ENCODE measurements at regions not wholly inside any gene's neighbourhood (a gene's known extent, or its start where the extent isn't known, plus 50 kb on each side); places are given as distances from the start of the nearest gene placed in this dataset.

GRCh38 chr10:3901370-3901769, 116.4 kb upstream of the KLF6 start:
- Histone ChIP-seq H3K4me2 (ENCODE audit: insufficient read depth, insufficient read length, low read length) (no peak overlapping the region), H2BK15ac (ENCODE audit: low read depth, low read length) (no peak overlapping the region), H3T11ph (ENCODE audit: low read length) (no peak overlapping the region), H3K23me2 (ENCODE audit: insufficient read length, low read depth, low read length, poor library complexity, severe bottlenecking) (no peaks in the 10 kb centered on the region), H3K79me1 (ENCODE audit: insufficient read depth, low read depth, low read length, poor library complexity, severe bottlenecking) (no peaks in the 10 kb centered on the region), H3K27me3 (ENCODE audit: insufficient read depth, low read length) (no peaks in the 10 kb centered on the region), H3K9me3 (ENCODE audit: control insufficient read depth, low read depth, low read length) (no peaks in the 10 kb centered on the region), H3K4ac (ENCODE audit: low read depth, low read length) (no peak overlapping the region), H2BK12ac (ENCODE audit: insufficient read length, low read depth, low read length) (no peak overlapping the region), H3K23ac (ENCODE audit: insufficient read length, low read depth, low read length) (no peak overlapping the region), H2AK5ac (ENCODE audit: insufficient read length, low read length) (no peak overlapping the region), H4K20me1 (ENCODE audit: control insufficient read depth, insufficient read depth, insufficient read length) (no peaks in the 10 kb centered on the region), H3K4me1 (ENCODE audit: insufficient read depth, low read length) (no peaks in the 10 kb centered on the region), H3K9ac (ENCODE audit: extremely low read depth, insufficient read length, low read length) (no peak overlapping the region), H3K56ac (ENCODE audit: insufficient read length, low read depth, low read length) (no peak overlapping the region), H3K79me2 (ENCODE audit: insufficient read depth, low read length) (no peaks in the 10 kb centered on the region), H3K18ac (ENCODE audit: insufficient read length, low read depth, low read length) (no peak overlapping the region), H2BK120ac (ENCODE audit: low read depth, low read length, poor library complexity, severe bottlenecking) (no peak overlapping the region), H3K27ac (ENCODE audit: insufficient read length, low read depth, low read length) (no peak overlapping the region), H2BK5ac (ENCODE audit: insufficient read length, low read length) (no peak overlapping the region), H4K5ac (ENCODE audit: insufficient read length, low read depth, low read length) (no peak overlapping the region), H4K8ac (replicated peaks; ENCODE audit: insufficient read length, low read depth, low read length) (no peak overlapping the region), H2BK20ac (ENCODE audit: low read depth, low read length, poor library complexity, severe bottlenecking) (no peak overlapping the region), H3K14ac (ENCODE audit: insufficient read depth, low read length) (no peak overlapping the region), H2AFZ (ENCODE audit: low read length) (no peak overlapping the region), H4K91ac (ENCODE audit: insufficient read length, low read depth, low read length) (no peak overlapping the region)
- no peak overlapping the region for H3K4me3 Mint-ChIP-seq
- no peak overlapping the region for H3K27ac Mint-ChIP-seq
- H3K4me1 Mint-ChIP-seq, result peaks cover under 1 to 4% of the 10 kb centered on the region in 2 experiments; a peak in 3 of 4 replicates
- no peak for DNase-seq
- no CpG with 5 or more reads among the region's 2 CpGs for WGBS (ENCODE audit: extremely low coverage, insufficient read length, low lambda C conversion rate)
- no peaks in the 10 kb centered on the region; the same call in none of the 2 replicates for H3K27me3 Mint-ChIP-seq (ENCODE audit: low read depth)
- peaks cover 0 to 5% (median 0%) of the 10 kb centered on the region in 3 experiments; a peak in 2 of 7 replicates for H3K36me3 Mint-ChIP-seq (ENCODE audit: insufficient read depth in 1 of 3, low read depth in 3 of 3)
- no peak for TF ChIP-seq CTCF (conservative IDR thresholded peaks at IDR 0.05)
- peaks cover 7 to 11% of the 10 kb centered on the region in 2 experiments; a peak in 4 of 5 replicates for H3K9me3 Mint-ChIP-seq
